Fibroblast of skin of back (primary cell): ENCODE measurements at regions not wholly inside any gene's neighbourhood (a gene's known extent, or its start where the extent isn't known, plus 50 kb on each side); places are given as distances from the start of the nearest gene placed in this dataset.

ENCODE experiments used
- DNase-seq: peaks from one replicate; pipeline ENCODE4 v3.0.0-alpha.2; 2013

GRCh38 chr13:77994166-77994565 lies 75.5 kb upstream of the EDNRB start:
- DNase-seq: no peak

DNA sequence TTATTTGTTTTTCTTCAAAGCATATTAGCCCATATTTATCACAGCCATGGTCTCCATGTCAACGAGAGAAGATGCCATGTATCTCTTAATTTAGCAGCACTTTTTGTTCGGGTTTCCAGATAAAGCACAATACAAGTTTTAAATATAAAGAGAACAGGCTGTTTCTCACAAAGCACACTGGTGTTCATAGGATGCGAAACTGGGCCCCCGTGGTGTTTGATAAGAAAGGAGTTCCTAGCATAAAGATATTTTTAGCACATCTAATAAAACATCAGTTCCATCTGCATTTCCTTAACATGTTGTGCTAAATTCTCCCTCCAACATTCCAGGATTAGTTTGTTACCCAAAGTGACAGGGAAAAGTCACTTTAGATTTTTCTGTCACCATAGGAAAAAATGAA lies 72.4 kb upstream of the EDNRB start:
- no peak for DNase-seq

DNA sequence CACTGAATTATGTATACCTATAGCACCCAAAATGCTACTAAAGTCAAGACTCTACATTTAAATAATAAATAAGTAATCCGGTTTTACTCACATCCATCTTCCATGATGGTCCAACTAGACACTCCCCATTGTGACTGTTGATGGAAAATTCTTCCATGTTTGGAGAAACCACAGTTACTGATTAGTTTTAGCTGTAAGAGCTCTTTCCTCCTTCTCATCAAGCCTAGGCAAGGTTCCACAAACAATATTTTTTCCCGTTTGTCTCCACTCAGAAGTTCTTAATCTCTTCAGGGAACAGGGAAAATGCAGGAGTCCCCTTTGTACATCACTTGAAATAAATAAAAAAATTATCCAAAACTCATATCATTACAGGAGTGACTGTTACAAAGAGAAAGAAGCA lies 70.7 kb upstream of the EDNRB start:
- DNase-seq: no peak

DNA sequence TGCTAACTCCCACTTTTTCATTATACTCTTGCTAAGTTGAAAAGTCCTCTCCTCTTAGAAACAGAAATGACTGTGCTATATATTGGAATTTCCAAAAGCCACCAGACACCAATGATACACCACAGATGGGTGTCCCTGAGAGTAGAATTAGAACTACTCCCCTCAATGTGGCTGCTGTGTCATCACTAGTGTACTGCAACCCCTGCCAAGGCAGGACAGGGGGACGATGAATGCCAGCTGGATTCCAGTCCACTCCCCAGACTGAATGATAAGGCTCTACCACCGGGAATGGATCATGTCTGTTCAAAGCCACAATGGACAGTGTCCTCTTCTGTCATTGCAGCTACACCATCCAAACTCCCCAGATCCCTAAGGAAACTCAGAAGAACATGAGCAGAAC lies 69.7 kb upstream of the EDNRB start:
- DNase-seq: no peak

- DNase-seq: no peak
Observed at GRCh38 chr13:77986713-77987112, 68.1 kb upstream of the EDNRB start.

DNA sequence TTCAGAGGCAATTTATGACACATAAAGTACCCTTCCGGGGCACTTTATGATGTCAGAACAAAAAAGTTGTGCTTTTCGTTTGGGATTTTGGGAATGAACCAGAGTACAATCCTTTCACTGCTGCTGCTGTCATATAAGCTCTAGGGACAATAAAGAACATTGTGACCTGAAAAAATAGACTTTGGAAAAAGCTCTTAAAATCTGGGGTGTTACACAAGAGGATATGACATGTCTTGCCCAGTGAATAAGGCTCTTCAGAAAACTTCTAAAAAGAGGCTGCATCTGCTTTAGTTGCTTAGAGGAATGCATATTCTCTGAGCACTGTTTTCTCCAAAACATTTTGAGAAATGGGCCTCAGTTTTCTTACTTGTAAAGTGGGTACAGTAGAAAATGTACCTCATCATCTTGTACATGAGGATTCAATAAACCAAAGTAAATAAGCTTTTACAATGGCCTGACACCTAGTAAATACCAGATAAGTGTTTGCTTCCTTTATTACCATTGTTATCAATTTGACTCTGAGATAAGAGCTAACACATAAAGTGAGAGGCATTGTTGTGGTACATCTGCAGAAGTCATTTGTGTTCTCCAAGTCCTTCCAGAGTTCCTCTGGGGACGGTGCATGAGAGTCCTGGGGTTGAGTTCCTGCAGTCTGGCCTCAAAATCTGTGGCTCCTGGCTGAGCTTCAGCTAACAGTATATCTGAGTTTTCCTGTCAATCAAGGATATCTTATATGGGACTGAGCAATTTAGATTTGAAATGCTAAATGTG lies 67.4 kb upstream of the EDNRB start:
- no peak for DNase-seq

- DNase-seq: peak; percentile 18
Observed at GRCh38 chr13:77981281-77981881, 62.8 kb upstream of the EDNRB start.

DNA sequence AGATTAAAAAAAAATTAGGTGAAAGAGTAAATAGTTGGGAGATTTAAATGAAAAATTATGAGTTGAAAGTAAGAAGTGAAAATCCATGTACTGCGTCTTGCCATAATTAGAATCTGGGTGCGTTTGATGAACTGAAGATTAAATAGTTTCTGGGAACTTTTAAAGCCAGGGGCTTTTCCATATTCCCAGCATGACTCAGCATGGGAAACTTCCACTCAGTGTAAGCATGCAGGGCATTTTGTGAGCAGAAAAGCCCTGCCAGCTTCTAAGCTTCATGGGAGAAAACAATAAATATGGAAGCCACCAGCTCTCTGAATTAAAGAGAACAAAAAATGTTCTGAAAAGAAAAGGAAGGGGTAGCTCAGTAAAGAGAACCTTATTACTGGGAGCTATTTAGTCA lies 62.0 kb upstream of the EDNRB start:
- DNase-seq: peak; percentile 76

GRCh38 chr13:77979721-77980385 lies 61.2 kb upstream of the EDNRB start:
- DNase-seq: no peak

DNA sequence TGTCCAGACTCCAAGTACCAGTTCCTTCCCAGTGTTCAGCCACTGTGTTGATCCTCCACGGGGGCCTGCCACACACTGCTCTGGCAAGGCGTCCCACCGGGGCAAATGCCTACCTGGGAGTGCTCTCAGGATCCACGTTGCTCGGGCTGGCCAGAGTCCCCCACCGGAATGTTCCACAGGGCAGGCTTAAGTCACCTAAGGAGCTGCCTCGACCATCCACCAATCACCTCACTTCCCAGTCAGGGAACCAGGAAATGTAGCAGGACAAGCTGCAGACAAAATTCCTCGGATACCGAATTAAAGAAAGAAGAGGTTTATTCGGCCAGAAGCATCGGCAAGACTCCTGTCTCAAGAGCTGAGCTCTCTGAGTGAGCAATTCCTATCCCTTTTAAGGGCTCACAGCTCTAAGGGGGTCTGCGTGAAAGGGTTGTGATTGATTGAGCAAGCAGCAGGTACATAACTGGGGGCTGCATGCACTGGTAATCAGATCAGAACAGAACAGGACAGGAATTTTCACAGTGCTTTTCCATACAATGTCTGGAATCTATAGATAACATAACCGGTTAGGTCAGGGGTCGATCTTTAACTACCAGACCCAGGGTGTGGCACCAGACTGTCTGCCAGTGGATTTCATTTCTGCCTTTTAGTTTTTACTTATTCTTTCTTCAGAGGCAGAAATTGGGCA lies 56.9 kb upstream of the EDNRB start:
- no peak for DNase-seq

- DNase-seq: no peak
Observed at GRCh38 chr13:77969299-77969698, 50.7 kb upstream of the EDNRB start.
